Duodenal mucosa (tissue), 2 donors: ENCODE measurements at regions not wholly inside any gene's neighbourhood (a gene's known extent, or its start where the extent isn't known, plus 50 kb on each side); places are given as distances from the start of the nearest gene placed in this dataset.
"Not testable (repeated sequence)": the region's sequence is repeated elsewhere in the genome, so short reads cannot be mapped to it uniquely, and the experiment has no call there.

Source experiments
- H3K27ac ChIP-seq: one replicate; pipeline ENCODE4 v1.7.0; 2013; ENCODE audit warnings: low read depth, low read length
- H3K27me3 ChIP-seq, 2 donors: one replicate each; pipeline ENCODE4 v1.7.0; 2013; ENCODE audit warnings: low read length in 2 of 2, control low read depth in 1 of 2; ENCODE audit not compliant: insufficient read depth in 2 of 2, control insufficient read depth in 1 of 2
- H3K36me3 ChIP-seq, 2 donors: one replicate each; pipeline ENCODE4 v1.7.0; 2013; ENCODE audit warnings: low read length in 2 of 2, control low read depth in 1 of 2; ENCODE audit not compliant: insufficient read depth in 2 of 2, control insufficient read depth in 1 of 2
- H3K4me1 ChIP-seq, 2 donors: one replicate each; pipeline ENCODE4 v1.7.0; 2013; ENCODE audit warnings: low read length in 2 of 2, control low read depth in 1 of 2; ENCODE audit not compliant: insufficient read depth in 2 of 2, control insufficient read depth in 1 of 2
- H3K4me3 ChIP-seq, 2 donors: one replicate each; pipeline ENCODE4 v1.7.0; 2013; ENCODE audit warnings: low read length in 2 of 2, low read depth in 1 of 2
- H3K9ac ChIP-seq, 2 donors: one replicate each; pipeline ENCODE4 v1.7.0; 2013; ENCODE audit warnings: low read length in 2 of 2, low read depth in 1 of 2
- H3K9me3 ChIP-seq, 2 donors: one replicate each; pipeline ENCODE4 v1.7.0; 2013; ENCODE audit warnings: low read length in 2 of 2, control low read depth in 1 of 2; ENCODE audit not compliant: control insufficient read depth in 1 of 2

- Histone ChIP-seq H3K27me3 (no peaks in the 10 kb centered on the region), H3K4me3 (no peak overlapping the region), H3K9me3 (peaks cover 2 to 8% of the 10 kb centered on the region in 2 donors), H3K36me3 (no peaks in the 10 kb centered on the region), H3K9ac (no peak overlapping the region), H3K27ac (no peak overlapping the region), H3K4me1 (no peaks in the 10 kb centered on the region)
Observed at GRCh38 chr10:131363416-131363815, 51.9 kb upstream of the TCERG1L start.

- Histone ChIP-seq H3K4me3 (no peak overlapping the region), H3K36me3 (no peaks in the 10 kb centered on the region), H3K27me3 (no peaks in the 10 kb centered on the region), H3K4me1 (no peaks in the 10 kb centered on the region), H3K9ac (no peak overlapping the region), H3K27ac (no peak overlapping the region), H3K9me3 (peaks cover 2 to 9% of the 10 kb centered on the region in 2 donors)
Observed at GRCh38 chr10:131371571-131371970, 60.0 kb upstream of the TCERG1L start.

GRCh38 chr10:131381576-131381975 is 70.1 kb upstream of the TCERG1L start:
- H3K27ac ChIP-seq: no peak overlapping the region
- H3K27me3 ChIP-seq: no peaks in the 10 kb centered on the region
- no peaks in the 10 kb centered on the region for H3K4me1 ChIP-seq
- no peak overlapping the region for H3K9ac ChIP-seq
- no peaks in the 10 kb centered on the region for H3K36me3 ChIP-seq
- no peaks in the 10 kb centered on the region for H3K9me3 ChIP-seq
- no peak overlapping the region for H3K4me3 ChIP-seq

- H3K9ac ChIP-seq, H3K4me1 ChIP-seq, H3K27me3 ChIP-seq, H3K9me3 ChIP-seq, H3K27ac ChIP-seq, H3K4me3 ChIP-seq, H3K36me3 ChIP-seq: not testable (repeated sequence)
Observed at GRCh38 chr10:131385161-131385872, 73.8 kb upstream of the TCERG1L start.

- no peaks in the 10 kb centered on the region for H3K36me3 ChIP-seq
- no peak overlapping the region for H3K4me3 ChIP-seq
- no peaks in the 10 kb centered on the region for H3K9me3 ChIP-seq
- no peak overlapping the region for H3K27ac ChIP-seq
- no peaks in the 10 kb centered on the region for H3K27me3 ChIP-seq
- H3K4me1 ChIP-seq: no peaks in the 10 kb centered on the region
- H3K9ac ChIP-seq: no peak overlapping the region
Observed at GRCh38 chr10:131387018-131387529, 75.6 kb upstream of the TCERG1L start.

GRCh38 chr10:131391936-131392335 is 80.4 kb upstream of the TCERG1L start:
- H3K9ac ChIP-seq: no peak overlapping the region
- no peaks in the 10 kb centered on the region for H3K36me3 ChIP-seq
- H3K4me3 ChIP-seq: no peak overlapping the region
- no peak overlapping the region for H3K27ac ChIP-seq
- H3K4me1 ChIP-seq: no peaks in the 10 kb centered on the region
- no peaks in the 10 kb centered on the region for H3K27me3 ChIP-seq
- no peaks in the 10 kb centered on the region for H3K9me3 ChIP-seq

DNA sequence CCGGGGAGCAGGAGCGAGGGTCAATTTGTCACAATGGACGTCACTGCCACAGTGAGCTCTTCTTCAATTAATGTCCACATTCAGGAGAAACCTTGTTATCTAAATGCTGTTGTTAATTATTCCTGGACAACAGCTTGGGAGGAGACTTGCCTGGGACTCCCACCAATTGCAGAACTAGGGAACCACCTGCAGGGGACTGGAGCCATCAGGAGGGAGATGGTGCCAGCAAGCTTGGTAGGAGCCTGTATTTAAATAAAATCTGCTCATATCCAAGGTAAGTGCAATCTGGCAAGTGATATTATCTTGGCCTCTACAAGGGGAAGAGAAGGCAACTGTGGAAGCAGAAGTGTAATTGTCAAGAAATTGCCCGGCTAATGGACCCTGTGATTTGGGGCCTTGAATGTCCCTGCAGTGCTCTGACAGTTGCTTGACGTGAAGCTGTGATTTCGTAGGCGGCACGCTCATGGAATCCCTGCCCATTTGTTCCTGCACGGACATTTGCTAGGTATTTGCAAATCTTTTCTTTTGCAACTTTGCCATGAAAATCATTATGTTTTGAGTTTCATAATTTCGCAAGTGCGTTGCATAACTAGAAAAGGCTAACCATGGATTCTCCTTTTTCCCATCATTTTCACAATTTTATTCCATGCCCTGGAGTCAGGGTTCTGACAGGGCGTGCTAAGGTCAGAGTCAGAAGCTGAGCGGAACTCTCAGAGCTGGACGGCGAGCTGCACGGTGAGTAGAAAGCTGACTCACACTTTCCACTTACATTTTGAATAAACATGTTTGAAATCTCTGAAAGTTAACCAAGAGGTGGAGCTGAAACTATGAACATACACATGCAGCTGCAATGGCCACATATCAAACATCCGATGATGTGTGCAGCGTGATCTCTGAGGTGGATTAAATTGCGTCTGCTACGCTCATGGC is 84.9 kb upstream of the TCERG1L start:
- Histone ChIP-seq H3K27me3 (no peaks in the 10 kb centered on the region), H3K36me3 (no peaks in the 10 kb centered on the region), H3K4me1 (no peaks in the 10 kb centered on the region), H3K9ac (no peak overlapping the region), H3K4me3 (no peak overlapping the region), H3K9me3 (no peaks in the 10 kb centered on the region), H3K27ac (no peak overlapping the region)

- Histone ChIP-seq H3K36me3 (no peaks in the 10 kb centered on the region), H3K27ac (no peak overlapping the region), H3K4me3 (no peak overlapping the region), H3K27me3 (no peaks in the 10 kb centered on the region), H3K4me1 (no peaks in the 10 kb centered on the region), H3K9me3 (no peaks in the 10 kb centered on the region), H3K9ac (no peak overlapping the region)
Observed at GRCh38 chr10:131398166-131398565, 86.6 kb upstream of the TCERG1L start.

DNA sequence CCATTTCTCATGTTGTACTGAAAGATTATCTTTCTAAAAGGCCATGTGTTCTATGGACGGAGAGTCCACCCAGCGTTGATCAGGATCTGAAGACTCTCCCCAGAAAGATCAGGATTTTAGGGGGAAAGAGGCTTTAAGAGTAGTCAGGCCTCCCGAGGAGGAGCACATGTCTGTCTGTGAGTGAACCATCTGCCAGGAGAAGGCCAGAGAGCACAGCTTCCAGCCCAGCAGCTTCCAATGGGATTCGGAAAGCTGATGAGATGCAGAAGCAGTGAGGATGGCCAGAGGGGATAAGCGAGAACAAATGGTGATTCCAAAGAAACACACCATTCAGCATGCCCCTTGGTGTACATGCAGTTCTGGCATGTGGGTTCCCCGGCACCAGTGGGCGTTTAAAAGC is 88.5 kb upstream of the TCERG1L start:
- Histone ChIP-seq H3K27me3 (no peaks in the 10 kb centered on the region), H3K4me3 (no peak overlapping the region), H3K9me3 (no peaks in the 10 kb centered on the region), H3K27ac (no peak overlapping the region), H3K36me3 (no peaks in the 10 kb centered on the region), H3K4me1 (no peaks in the 10 kb centered on the region), H3K9ac (no peak overlapping the region)

DNA sequence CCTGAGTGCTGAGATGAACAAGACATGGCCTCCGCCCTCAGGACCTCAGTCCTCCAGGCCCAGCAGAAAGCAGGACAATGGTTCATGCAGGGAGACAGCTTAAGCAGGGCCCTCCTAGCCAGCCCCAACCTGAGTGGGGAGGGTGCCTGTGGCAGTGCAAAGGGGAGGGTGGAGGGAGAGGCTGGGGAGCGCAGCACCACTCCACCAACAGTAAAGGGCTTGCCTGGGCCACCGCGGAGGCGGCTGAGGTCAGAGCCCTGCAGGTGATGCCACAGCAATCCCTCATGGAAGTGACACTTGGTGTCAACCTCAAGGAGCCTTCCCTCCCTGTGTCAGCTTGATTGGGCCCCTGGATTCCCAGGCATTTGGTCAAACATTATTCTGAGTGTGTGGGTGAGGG is 89.0 kb upstream of the TCERG1L start:
- Histone ChIP-seq H3K4me1 (no peaks in the 10 kb centered on the region), H3K9ac (no peak overlapping the region), H3K27ac (no peak overlapping the region), H3K36me3 (no peaks in the 10 kb centered on the region), H3K9me3 (no peaks in the 10 kb centered on the region), H3K4me3 (no peak overlapping the region), H3K27me3 (no peaks in the 10 kb centered on the region)
